GM21528 (cell line): ENCODE measurements at regions not wholly inside any gene's neighbourhood (a gene's known extent, or its start where the extent isn't known, plus 50 kb on each side); places are given as distances from the start of the nearest gene placed in this dataset.
"Not testable (repeated sequence)": the region's sequence is repeated elsewhere in the genome, so short reads cannot be mapped to it uniquely, and the experiment has no call there.

Source experiments
- ATAC-seq: cut with Tn5 transposase; IDR thresholded peaks from one replicate; pipeline ENCODE4 v1.9.1; 2021; ENCODE audit warnings: mild to moderate bottlenecking, moderate library complexity; ENCODE audit not compliant: unreplicated experiment, low FRiP score

GRCh38 chr2:175786471-175787124 lies 215.5 kb downstream of the LNPK start:
- ATAC-seq: no peak

- ATAC-seq: not testable (repeated sequence)
These were observed 224.7 kb downstream of the LNPK start for GRCh38 chr2:175777337-175777736.

- ATAC-seq: no peak
These were observed 232.9 kb downstream of the LNPK start for GRCh38 chr2:175769200-175769599.

DNA sequence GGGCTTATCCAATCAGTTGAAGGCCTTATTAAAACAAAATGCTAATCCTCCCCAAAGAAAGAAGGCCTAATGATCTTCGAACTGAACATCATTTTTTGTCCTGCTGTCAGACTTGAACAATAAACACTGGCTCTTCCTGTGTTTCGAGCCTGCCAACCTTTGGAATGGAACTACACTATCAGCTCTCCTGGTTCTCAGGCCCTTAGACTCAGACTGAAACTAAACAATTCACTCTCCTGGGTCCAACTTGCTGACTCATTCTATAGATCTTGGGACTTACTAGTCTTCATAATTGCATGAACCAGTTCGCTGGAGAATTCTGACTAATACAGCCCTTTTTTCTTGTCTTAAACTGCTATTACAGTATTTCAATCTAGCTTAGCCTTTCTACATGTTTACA lies 235.2 kb downstream of the LNPK start:
- no peak for ATAC-seq

GRCh38 chr2:175755656-175756386 lies 246.2 kb downstream of the LNPK start:
- no peak for ATAC-seq

- ATAC-seq: no peak
These were observed 246.9 kb downstream of the LNPK start for GRCh38 chr2:175755169-175755568.

- ATAC-seq: no peak
These were observed 251.9 kb downstream of the LNPK start for GRCh38 chr2:175750195-175750594.

GRCh38 chr2:175745911-175746310 lies 256.2 kb downstream of the LNPK start:
- ATAC-seq: no peak

DNA sequence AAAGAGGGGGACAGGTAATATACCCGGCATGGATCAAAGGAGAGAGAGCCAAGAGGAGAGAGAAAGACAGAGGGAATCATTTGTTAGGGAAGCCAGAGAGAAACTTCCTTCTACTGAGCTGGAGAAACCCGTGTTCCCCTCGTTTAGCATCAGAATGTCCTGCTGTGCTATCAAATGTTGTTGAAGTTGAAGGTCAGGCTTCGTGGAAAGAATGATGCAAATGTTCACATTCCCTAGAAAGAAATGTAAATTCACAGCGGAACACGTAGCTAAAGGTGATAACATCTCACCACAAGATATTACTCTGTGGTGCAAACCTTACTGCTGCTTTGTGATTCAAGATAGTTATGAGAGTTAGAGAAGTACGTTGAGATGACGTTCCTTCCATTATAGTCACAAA lies 258.1 kb downstream of the LNPK start:
- ATAC-seq: no peak

DNA sequence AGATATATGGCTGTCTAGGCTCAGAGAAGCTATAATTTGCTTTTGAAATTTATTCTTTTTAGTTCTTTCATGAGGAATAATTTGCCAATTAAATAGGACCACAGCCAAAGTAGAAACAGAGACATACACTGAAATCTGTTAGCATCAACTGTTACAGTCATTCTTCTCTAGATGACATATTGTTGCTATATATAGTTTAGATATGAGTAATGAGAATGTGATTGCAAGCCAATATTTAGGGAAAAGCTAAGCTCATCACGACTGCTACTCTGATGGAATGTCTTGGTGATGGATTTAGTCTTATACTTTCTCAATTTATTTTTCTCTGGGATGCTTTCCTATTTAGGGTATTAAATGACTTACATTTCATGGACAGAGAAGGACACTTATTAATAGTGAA lies 259.1 kb downstream of the LNPK start:
- no peak for ATAC-seq

GRCh38 chr2:175742367-175742766 lies 259.7 kb downstream of the LNPK start:
- ATAC-seq: no peak

GRCh38 chr2:175741164-175741563 lies 260.9 kb downstream of the LNPK start:
- ATAC-seq: no peak

DNA sequence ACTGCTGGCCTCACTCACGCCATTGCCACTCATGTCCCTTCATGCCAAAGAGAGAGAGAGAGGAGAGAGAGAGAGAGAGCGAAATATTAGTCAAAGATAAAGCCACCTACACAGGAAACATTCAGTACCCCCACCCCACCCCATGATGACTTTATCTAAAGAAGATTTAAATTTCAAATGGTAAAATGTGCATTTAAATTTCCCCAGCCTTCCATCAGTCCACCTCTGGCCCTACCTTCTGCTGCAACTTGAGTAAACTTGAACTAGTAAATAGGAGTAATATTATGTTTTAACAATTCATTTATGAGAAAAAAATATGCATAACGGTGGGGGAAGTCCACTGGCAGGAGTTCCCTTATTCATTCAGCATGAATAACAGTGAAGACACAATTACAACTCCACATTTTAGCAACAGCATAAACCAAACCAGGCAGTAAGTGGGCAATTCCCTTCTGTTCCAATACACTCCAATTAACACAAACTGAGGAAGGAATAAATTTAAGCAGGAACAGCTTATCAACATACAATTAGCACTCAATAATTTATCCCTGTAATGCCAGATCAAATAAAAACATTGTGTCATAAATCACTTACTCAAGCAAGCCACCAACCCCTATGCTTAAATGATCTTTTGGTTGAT lies 264.2 kb downstream of the LNPK start:
- ATAC-seq: no peak

DNA sequence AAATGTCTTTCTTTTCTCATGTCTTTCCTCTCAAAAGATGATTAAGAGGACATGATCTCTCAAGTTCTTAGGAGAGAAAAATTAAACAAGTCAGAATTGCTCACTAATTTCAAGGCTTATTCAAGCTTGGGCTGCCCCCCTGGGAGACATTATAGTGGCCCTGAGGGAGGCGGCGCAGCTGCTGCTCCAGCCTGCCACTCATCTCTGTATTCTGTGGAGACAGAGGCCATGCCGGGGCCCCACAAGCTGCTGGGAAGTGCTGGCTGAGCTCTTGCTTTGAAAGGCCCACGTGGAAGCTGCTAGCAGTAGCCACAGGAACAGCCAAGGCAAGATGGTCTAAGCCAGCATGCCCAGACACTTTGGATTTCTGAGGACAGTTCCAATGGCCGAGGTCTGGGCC lies 267.4 kb downstream of the LNPK start:
- no peak for ATAC-seq

- ATAC-seq: no peak
These were observed 269.5 kb downstream of the LNPK start for GRCh38 chr2:175732531-175732930.

- ATAC-seq: no peak
These were observed 272.0 kb downstream of the LNPK start for GRCh38 chr2:175730050-175730449.

DNA sequence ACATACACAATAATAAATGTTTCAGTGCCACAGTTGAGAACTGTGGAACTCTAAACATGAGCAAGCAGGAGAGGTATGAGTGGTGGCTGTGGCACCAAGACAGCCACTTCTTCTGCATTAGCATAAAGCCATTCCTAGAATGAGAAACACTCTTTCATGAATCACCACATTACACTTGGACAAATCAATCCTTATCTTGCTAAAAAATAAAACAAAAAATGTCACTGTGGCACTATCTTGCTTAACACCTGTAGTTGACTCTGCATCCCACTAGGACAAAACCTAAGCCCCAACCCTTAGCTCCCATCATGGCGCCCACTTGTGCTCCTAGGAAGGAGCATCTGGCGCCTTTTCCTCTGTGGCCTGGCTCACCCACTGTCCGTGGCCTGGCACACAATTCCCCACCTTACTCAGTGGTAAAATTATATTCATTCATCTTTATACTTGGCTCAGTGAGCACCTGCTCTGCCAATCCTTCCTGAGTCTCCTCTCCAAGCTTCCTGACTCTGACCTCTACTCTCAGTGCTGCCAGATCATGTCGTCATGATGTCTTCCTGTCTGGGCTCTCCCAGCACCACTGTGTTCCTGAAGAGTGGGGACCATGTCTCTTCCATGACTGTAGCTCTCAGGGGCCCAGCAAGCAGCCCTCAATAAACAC lies 272.9 kb downstream of the LNPK start:
- ATAC-seq: no peak

DNA sequence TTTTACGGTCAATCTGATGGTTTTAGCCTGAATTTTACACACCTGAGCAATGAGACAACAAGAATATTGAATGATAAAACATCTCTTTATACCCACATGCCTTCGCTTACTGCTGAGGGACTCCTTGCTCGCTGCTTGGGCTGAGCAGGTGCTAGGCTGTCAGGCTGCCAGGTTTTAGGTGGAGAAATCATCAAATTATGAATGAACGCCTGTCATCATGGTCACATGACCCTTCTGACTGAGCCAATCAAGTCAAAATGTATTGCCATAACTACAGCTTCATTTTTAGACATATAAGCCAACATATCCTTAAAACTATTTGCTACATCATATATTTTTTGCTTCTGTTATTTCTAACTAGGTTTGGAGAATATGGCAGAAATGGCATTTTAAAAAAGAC lies 274.0 kb downstream of the LNPK start:
- ATAC-seq: no peak

DNA sequence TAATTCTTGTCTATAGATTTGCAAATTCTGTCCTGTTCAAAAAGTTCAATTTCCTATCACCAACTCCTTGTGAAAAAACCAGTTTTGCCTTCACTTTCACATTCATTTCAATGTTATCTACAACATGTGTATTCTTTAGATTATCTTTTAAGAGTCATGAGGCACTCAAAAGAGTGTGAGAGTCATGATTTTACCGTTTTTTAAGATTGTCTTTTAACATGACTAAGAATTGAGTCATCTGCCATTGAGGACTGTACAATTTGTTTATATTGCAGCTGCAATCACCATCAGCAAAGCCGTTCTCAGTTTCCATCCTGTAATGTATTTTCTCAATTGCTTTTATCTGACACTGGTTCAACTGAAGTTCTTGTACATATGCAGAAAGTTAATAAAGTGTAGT lies 275.8 kb downstream of the LNPK start:
- no peak for ATAC-seq

GRCh38 chr2:175709248-175709647 lies 292.8 kb downstream of the LNPK start:
- no peak for ATAC-seq

- no peak for ATAC-seq
These were observed 294.7 kb downstream of the LNPK start for GRCh38 chr2:175707322-175707721.
